ENCODE measurements at regions not wholly inside any gene's neighbourhood (a gene's known extent, or its start where the extent isn't known, plus 50 kb on each side); places are given as distances from the start of the nearest gene placed in this dataset.

DNA sequence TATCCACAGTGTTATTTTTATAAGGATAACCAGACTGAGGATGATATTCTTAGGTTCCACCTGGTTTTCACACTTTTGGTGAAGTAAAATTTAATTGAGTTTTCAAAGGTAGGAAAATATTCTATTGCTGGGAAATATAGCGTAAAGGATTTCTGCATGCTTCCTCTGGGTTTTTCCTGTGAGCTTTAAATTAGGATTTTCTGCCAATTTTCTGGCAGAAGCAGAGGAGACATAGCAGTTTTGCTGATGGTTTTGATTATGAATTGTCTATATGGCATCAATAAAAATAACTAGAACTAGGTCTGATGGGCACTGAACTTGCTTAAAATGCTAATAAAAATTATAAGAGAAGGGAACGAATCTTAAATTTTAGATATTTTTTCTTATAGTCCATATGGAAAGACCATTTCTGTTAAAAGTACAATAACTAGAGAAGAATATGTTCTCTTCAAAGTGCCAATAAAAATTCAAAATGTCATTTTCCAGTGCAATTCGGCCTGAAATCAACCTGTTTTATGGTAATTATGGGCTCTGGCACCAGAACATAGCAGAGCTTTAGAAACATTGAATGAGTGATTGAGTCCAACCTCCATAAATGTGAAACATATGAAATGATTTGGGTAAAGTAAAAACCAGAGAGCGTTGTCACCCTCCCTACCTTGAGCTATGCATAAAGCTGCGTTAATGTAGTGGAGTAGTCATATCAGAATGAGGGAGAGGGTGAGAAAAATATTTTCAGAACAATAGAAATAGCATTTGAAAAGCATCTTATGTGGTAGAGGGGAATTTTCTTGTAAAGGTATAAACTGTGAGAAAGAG, 279.7 kb downstream of the SPRY1 start:
- TF ChIP-seq, protein P1, sequence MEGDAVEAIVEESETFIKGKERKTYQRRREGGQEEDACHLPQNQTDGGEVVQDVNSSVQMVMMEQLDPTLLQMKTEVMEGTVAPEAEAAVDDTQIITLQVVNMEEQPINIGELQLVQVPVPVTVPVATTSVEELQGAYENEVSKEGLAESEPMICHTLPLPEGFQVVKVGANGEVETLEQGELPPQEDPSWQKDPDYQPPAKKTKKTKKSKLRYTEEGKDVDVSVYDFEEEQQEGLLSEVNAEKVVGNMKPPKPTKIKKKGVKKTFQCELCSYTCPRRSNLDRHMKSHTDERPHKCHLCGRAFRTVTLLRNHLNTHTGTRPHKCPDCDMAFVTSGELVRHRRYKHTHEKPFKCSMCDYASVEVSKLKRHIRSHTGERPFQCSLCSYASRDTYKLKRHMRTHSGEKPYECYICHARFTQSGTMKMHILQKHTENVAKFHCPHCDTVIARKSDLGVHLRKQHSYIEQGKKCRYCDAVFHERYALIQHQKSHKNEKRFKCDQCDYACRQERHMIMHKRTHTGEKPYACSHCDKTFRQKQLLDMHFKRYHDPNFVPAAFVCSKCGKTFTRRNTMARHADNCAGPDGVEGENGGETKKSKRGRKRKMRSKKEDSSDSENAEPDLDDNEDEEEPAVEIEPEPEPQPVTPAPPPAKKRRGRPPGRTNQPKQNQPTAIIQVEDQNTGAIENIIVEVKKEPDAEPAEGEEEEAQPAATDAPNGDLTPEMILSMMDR (IDR thresholded peaks at IDR 0.05) = no peak
- no peak for TF ChIP-seq ZFX (IDR thresholded peaks at IDR 0.05; ENCODE audit: borderline replicate concordance)

Measured in 22Rv1 (cell line).